OCI-LY1 (cell line): ENCODE measurements at regions not wholly inside any gene's neighbourhood (a gene's known extent, or its start where the extent isn't known, plus 50 kb on each side); places are given as distances from the start of the nearest gene placed in this dataset.

ENCODE experiments used
- H2AFZ ChIP-seq: fragments of 200-600 bp; sonication (generic), shearing (Covaris generic); 2 replicates; pipeline ENCODE4 v1.6.0; 2014; ENCODE audit warnings: antibody characterized with exemption, mild to moderate bottlenecking, low read length
- H3F3A ChIP-seq: fragments of 200-600 bp; sonication (generic), shearing (Covaris generic); 2 replicates; pipeline ENCODE4 v1.6.0; 2014; ENCODE audit warnings: mild to moderate bottlenecking, antibody characterized with exemption, low read length, moderate library complexity; ENCODE audit not compliant: insufficient read depth
- H3K27ac ChIP-seq: fragments of 200-600 bp; sonication (generic); 2 replicates; pipeline ENCODE4 v1.5.1; 2014; ENCODE audit warnings: low read length, mixed run types, mild to moderate bottlenecking, low read depth; ENCODE audit not compliant: poor library complexity, severe bottlenecking
- H3K27me3 ChIP-seq: fragments of 200-600 bp; sonication (generic); 2 replicates; pipeline ENCODE4 v1.6.0; 2014; ENCODE audit warnings: antibody characterized with exemption, mild to moderate bottlenecking, low read length, moderate library complexity; ENCODE audit not compliant: insufficient read depth
- H3K36me3 ChIP-seq: fragments of 200-600 bp; sonication (generic); 2 replicates; pipeline ENCODE4 v1.6.1; 2014; ENCODE audit warnings: mild to moderate bottlenecking, antibody characterized with exemption, low read length, moderate library complexity, mixed read lengths; ENCODE audit not compliant: insufficient read depth
- H3K4me1 ChIP-seq: fragments of 200-600 bp; sonication (generic); 2 replicates; pipeline ENCODE4 v1.5.1; 2014; ENCODE audit warnings: mild to moderate bottlenecking, low read length, moderate library complexity; ENCODE audit not compliant: insufficient read depth, severe bottlenecking
- H3K4me2 ChIP-seq: fragments of 200-600 bp; sonication (generic), shearing (Covaris generic); 2 replicates; pipeline ENCODE4 v1.6.1; 2014; ENCODE audit warnings: low read length
- H3K4me3 ChIP-seq: fragments of 200-600 bp; sonication (generic); 2 replicates; pipeline ENCODE4 v1.5.1; 2014; ENCODE audit warnings: low read length, low read depth, mild to moderate bottlenecking, mixed read lengths; ENCODE audit not compliant: poor library complexity, severe bottlenecking
- H3K79me2 ChIP-seq: fragments of 200-600 bp; shearing (Covaris generic); 2 replicates; pipeline ENCODE4 v1.6.1; 2016; ENCODE audit warnings: mixed run types, low read length, mixed read lengths; ENCODE audit not compliant: insufficient read depth
- H3K9ac ChIP-seq: fragments of 200-600 bp; sonication (generic), shearing (Covaris generic); 2 replicates; pipeline ENCODE4 v1.6.1; 2014; ENCODE audit warnings: mild to moderate bottlenecking, low read length, mixed read lengths
- H3K9me2 ChIP-seq: fragments of 200-600 bp; sonication (generic), shearing (Covaris generic); 2 replicates; pipeline ENCODE4 v1.6.1; 2014; ENCODE audit warnings: low read depth, mild to moderate bottlenecking, low read length, mixed read lengths
- H3K9me3 ChIP-seq: fragments of 200-600 bp; shearing (Covaris generic); 2 replicates; pipeline ENCODE4 v1.6.1; 2014; ENCODE audit warnings: low read length, mixed read lengths
- H4K20me1 ChIP-seq: fragments of 200-600 bp; sonication (generic), shearing (Covaris generic); 2 replicates; pipeline ENCODE4 v1.6.0; 2016; ENCODE audit warnings: mild to moderate bottlenecking, low read length; ENCODE audit not compliant: insufficient read depth
- EZH2 ChIP-seq: fragments of 200-600 bp; sonication (generic), shearing (Covaris generic); IDR thresholded peaks from 2 replicates; pipeline ENCODE4 v1.8.0; 2017; ENCODE audit warnings: borderline replicate concordance, mixed run types, mild to moderate bottlenecking, antibody characterized with exemption, low read length, moderate library complexity, mixed read lengths
- TF ChIP-seq, protein P1 (sequence below): fragments of 200-600 bp; sonication (generic), shearing (Covaris generic); IDR thresholded peaks from 2 replicates; pipeline ENCODE4 v1.5.1; 2017; ENCODE audit warnings: mild to moderate bottlenecking, antibody characterized with exemption, low read length, moderate library complexity, mixed read lengths

DNA sequence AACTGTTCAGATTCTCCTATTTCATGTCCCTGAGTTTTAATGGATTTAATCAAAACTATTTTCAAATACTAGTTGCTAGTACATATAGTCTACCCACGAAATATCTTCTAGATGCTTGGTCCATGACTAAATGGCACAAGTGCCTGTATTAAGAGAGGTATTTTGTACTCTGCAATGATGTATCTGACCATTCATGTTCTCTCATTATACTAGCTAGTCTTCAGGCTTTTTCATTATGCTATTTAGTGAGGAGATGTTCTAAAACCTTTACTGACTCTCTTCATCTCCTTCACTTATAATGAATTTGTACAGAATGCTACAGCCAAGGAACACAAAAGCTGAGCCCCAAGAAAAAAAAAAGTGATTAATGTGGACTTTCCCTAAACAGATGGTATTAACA lies 222.5 kb downstream of the AHR start:
- no peaks in the 10 kb centered on the region for H3K9me2 ChIP-seq
- H3K27me3 ChIP-seq, result no peaks in the 10 kb centered on the region
- H2AFZ ChIP-seq, result no peak overlapping the region
- H3K4me3 ChIP-seq, result no peak overlapping the region
- H3K27ac ChIP-seq, result no peak overlapping the region
- TF ChIP-seq EZH2, result no peak
- TF ChIP-seq, protein P1, sequence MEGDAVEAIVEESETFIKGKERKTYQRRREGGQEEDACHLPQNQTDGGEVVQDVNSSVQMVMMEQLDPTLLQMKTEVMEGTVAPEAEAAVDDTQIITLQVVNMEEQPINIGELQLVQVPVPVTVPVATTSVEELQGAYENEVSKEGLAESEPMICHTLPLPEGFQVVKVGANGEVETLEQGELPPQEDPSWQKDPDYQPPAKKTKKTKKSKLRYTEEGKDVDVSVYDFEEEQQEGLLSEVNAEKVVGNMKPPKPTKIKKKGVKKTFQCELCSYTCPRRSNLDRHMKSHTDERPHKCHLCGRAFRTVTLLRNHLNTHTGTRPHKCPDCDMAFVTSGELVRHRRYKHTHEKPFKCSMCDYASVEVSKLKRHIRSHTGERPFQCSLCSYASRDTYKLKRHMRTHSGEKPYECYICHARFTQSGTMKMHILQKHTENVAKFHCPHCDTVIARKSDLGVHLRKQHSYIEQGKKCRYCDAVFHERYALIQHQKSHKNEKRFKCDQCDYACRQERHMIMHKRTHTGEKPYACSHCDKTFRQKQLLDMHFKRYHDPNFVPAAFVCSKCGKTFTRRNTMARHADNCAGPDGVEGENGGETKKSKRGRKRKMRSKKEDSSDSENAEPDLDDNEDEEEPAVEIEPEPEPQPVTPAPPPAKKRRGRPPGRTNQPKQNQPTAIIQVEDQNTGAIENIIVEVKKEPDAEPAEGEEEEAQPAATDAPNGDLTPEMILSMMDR, result no peak
- no peaks in the 10 kb centered on the region for H3K79me2 ChIP-seq
- H3K9me3 ChIP-seq, result no peaks in the 10 kb centered on the region
- no peaks in the 10 kb centered on the region for H3K36me3 ChIP-seq
- H3K4me1 ChIP-seq, result no peaks in the 10 kb centered on the region
- H4K20me1 ChIP-seq, result no peaks in the 10 kb centered on the region
- H3K9ac ChIP-seq, result no peak overlapping the region
- H3K4me2 ChIP-seq, result no peak overlapping the region
- H3F3A ChIP-seq, result no peaks in the 10 kb centered on the region

DNA sequence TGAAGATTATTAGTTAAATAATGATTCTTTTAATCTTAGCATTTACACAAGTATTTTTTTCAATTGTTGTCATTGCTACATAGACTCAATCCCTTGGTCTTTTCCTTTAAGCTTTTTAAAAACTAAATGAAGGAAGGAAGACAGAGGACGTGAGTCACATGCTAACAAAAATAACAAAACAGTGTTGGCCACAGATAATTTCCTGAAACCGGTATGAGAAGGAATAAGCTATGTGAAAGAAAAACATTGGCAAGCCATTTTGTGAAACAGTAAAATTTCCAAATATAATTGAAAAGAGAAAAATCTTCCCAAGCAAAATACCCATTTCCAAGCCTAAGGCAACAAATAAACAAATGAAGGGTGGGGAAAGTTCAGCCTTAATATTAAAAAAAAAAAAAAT lies 223.0 kb downstream of the AHR start:
- no peak overlapping the region for H2AFZ ChIP-seq
- H3K4me3 ChIP-seq, result no peak overlapping the region
- no peaks in the 10 kb centered on the region for H3K27me3 ChIP-seq
- H3K9me3 ChIP-seq, result no peaks in the 10 kb centered on the region
- no peaks in the 10 kb centered on the region for H3F3A ChIP-seq
- TF ChIP-seq, protein P1, result no peak
- no peak for TF ChIP-seq EZH2
- H3K9me2 ChIP-seq, result no peaks in the 10 kb centered on the region
- H3K27ac ChIP-seq, result no peak overlapping the region
- no peak overlapping the region for H3K9ac ChIP-seq
- H3K36me3 ChIP-seq, result no peaks in the 10 kb centered on the region
- H4K20me1 ChIP-seq, result no peaks in the 10 kb centered on the region
- H3K79me2 ChIP-seq, result no peaks in the 10 kb centered on the region
- H3K4me1 ChIP-seq, result no peaks in the 10 kb centered on the region
- H3K4me2 ChIP-seq, result no peak overlapping the region

DNA sequence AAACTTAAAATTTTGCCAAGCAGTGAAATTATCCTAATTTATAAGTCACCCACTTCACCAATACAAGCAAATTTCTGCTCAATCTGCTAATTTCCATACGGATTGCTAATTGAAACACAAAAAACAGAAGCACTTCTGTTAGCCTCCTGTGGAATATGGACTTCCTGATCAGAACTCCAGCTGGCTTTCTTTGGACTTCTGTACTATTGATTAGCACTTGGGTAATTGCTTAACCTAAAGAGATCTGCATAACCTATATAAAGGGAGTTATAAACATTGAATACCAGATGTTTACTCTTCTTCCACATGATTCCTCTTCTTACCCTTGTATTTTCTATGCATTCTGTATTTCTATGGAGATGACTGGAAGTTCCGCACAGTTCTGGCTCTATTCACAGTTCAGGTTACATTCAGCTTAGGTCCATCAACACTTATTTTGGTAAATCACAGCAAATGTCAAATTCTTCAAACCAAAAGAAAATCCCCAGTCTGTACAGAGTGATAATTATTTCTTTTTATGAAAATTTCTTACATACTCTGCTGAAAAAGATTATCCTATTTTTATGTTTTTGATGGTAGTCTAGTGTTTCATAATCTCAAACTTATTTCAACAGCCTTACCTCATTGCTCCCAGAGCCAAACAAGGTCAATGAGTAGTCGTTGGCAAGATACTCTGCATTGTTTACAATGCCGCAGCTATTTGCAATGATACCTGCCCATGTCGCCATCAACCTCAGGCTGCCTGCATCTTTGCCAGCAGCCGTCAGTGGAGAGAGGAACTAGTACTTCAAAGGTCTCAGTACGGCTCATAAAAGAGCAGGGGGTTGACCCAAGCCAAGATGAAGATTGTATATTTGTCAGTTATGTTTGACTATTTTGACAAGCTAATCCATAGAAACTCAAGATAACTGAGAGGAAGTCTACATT lies 225.6 kb downstream of the AHR start:
- H3K9ac ChIP-seq, result no peak overlapping the region
- no peaks in the 10 kb centered on the region for H3K79me2 ChIP-seq
- no peaks in the 10 kb centered on the region for H3K9me2 ChIP-seq
- no peaks in the 10 kb centered on the region for H3F3A ChIP-seq
- H3K27ac ChIP-seq, result no peak overlapping the region
- H3K27me3 ChIP-seq, result no peaks in the 10 kb centered on the region
- no peaks in the 10 kb centered on the region for H3K4me1 ChIP-seq
- H2AFZ ChIP-seq, result no peak overlapping the region
- no peak overlapping the region for H3K4me3 ChIP-seq
- H3K9me3 ChIP-seq, result no peaks in the 10 kb centered on the region
- TF ChIP-seq EZH2, result no peak
- TF ChIP-seq, protein P1, result no peak
- no peaks in the 10 kb centered on the region for H3K36me3 ChIP-seq
- no peaks in the 10 kb centered on the region for H4K20me1 ChIP-seq
- H3K4me2 ChIP-seq, result no peak overlapping the region
